ENCODE measurements at regions not wholly inside any gene's neighbourhood (a gene's known extent, or its start where the extent isn't known, plus 50 kb on each side); places are given as distances from the start of the nearest gene placed in this dataset.

DNA sequence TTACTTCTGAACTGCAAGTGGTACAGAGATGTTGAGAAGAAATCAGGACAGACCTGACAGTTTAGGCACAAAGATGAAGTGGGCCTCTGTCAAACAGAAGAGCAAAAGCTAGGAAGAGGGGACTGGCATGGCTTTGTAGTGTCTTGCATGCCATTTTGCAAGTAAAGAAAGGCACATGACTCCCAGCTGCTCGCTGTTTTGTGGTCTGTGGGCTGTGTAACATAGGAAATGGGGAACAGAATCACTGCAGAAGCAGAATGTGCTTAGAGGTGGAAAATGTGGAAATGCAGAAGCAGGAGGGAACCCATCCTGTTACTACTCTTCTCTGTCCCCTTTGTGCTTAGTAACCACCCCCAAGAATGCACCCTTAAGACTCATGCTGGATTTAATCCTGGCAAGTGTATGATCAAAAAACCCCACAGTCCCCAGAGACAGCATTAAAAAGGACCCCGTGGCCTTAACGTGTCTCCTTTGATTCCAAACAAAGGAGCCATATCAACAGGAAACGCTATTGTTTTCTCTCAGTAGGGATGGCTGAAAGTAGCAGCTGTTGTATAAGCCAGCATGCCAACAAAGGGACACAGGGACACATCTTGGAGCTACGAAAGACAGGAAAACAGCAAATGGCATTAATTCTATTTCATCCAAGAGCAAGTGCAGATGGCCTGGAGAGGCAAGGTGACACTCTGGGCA is 177.6 kb upstream of the GLRA2 start:
- TF ChIP-seq, protein P1, sequence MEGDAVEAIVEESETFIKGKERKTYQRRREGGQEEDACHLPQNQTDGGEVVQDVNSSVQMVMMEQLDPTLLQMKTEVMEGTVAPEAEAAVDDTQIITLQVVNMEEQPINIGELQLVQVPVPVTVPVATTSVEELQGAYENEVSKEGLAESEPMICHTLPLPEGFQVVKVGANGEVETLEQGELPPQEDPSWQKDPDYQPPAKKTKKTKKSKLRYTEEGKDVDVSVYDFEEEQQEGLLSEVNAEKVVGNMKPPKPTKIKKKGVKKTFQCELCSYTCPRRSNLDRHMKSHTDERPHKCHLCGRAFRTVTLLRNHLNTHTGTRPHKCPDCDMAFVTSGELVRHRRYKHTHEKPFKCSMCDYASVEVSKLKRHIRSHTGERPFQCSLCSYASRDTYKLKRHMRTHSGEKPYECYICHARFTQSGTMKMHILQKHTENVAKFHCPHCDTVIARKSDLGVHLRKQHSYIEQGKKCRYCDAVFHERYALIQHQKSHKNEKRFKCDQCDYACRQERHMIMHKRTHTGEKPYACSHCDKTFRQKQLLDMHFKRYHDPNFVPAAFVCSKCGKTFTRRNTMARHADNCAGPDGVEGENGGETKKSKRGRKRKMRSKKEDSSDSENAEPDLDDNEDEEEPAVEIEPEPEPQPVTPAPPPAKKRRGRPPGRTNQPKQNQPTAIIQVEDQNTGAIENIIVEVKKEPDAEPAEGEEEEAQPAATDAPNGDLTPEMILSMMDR (conservative IDR thresholded peaks at IDR 0.05; ENCODE audit: low read depth, low read length): no peak
- no peak for TF ChIP-seq EZH2 (IDR thresholded peaks at IDR 0.05; ENCODE audit: borderline replicate concordance, low read depth, low read length, poor library complexity, severe bottlenecking)

Data from A673 (cell line).